ENCODE measurements at regions not wholly inside any gene's neighbourhood (a gene's known extent, or its start where the extent isn't known, plus 50 kb on each side); places are given as distances from the start of the nearest gene placed in this dataset.
"Not testable (repeated sequence)": the region's sequence is repeated elsewhere in the genome, so short reads cannot be mapped to it uniquely, and the experiment has no call there.

- DNase-seq = no peak
Observed at GRCh38 chr5:91955610-91956009, 572.5 kb upstream of the ARRDC3 start.

GRCh38 chr5:91954136-91954535, 571.0 kb upstream of the ARRDC3 start:
- DNase-seq = no peak

- no peak for DNase-seq
Observed at GRCh38 chr5:91950328-91950727, 567.2 kb upstream of the ARRDC3 start.

DNA sequence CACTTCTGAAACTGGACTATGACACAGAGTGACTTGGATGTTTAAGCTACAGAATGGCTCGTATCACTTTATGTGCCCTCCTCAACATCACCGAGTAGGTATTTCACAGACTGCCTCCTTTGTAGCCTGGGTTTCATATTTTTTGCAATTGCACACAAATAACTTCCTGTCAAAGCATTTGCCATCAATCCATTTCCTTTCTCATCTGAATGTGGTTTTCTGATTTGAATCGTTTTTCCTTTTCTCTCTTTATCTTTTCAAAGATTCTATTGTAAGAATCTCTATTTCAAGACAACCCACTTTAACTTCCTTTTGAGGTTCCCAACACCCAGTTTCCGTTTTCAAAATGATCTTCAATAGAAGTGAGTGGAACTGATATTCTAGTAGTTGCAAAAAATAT, 563.8 kb upstream of the ARRDC3 start:
- no peak for DNase-seq

GRCh38 chr5:91941588-91941987, 558.5 kb upstream of the ARRDC3 start:
- DNase-seq = no peak

DNA sequence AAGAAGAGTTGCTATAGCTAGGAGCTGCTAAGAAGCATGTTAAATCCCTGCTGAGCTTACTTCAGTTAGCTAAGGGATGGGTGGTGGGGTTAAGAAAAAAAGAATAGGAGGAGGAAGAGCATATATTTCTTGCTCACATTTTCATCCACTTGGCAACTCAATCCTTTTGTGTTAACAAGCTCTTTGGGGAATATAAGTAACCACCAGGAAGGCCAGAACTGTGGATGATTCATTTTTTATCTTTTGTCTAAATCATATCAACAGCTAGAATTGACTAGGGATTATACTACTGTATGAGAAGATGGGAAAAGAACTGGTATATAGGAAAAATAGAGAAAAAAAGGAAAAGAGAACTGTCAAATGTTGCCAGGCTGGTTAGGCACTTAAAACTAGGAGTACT, 555.3 kb upstream of the ARRDC3 start:
- no peak for DNase-seq

- DNase-seq = no peak
Observed at GRCh38 chr5:91937121-91937520, 554.0 kb upstream of the ARRDC3 start.

DNA sequence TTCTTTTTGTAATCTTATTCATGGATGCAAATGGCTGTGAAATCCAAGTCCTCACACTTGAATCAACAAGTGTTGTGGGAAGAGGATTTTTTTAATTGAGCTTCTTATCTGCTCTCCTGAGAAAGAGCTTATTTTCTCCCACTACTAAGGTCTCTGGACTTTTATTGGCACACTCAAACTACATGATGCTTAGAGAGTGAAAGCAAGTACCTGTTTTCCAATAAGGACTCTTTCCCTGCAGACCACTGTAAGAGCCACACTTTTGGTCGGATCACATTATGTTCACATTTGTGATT, 546.4 kb upstream of the ARRDC3 start:
- DNase-seq = no peak

DNA sequence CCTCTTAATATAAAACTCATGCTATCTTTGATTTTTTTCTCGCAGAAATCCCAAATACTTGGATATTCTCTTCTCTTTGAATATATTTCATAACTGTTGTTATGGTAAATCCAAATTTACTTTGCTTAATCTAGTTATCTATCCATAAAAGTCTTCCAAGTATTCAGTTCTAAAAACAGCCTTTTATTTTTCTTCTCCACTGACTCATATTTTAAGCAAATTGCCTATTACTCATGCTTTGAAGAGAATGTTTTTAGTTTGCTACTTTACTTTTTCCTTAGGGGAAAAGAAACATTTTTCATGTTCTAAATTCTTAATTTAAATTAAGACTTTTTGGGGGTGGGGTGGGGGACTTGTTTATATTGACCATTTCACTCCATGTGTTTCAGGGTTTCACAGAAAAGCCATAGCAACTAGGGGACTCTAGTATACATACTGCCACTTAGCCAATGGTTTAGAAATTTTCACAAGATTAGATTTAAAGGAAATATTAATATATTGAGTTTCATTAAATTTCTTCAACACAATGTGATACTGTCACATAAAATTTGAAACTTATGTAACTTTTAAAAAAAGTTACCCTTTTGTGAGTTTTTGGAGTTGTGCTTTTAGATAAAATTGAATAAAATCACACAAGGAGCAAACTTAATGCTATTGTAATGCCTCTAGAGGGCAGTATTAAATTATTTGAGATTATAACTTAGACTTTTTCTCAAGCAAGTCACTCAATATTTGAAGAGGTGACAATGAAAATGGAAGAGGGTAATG, 545.8 kb upstream of the ARRDC3 start:
- DNase-seq = no peak

- DNase-seq = no peak
Observed at GRCh38 chr5:91927439-91927838, 544.3 kb upstream of the ARRDC3 start.

- no peak for DNase-seq
Observed at GRCh38 chr5:91925249-91925648, 542.1 kb upstream of the ARRDC3 start.

DNA sequence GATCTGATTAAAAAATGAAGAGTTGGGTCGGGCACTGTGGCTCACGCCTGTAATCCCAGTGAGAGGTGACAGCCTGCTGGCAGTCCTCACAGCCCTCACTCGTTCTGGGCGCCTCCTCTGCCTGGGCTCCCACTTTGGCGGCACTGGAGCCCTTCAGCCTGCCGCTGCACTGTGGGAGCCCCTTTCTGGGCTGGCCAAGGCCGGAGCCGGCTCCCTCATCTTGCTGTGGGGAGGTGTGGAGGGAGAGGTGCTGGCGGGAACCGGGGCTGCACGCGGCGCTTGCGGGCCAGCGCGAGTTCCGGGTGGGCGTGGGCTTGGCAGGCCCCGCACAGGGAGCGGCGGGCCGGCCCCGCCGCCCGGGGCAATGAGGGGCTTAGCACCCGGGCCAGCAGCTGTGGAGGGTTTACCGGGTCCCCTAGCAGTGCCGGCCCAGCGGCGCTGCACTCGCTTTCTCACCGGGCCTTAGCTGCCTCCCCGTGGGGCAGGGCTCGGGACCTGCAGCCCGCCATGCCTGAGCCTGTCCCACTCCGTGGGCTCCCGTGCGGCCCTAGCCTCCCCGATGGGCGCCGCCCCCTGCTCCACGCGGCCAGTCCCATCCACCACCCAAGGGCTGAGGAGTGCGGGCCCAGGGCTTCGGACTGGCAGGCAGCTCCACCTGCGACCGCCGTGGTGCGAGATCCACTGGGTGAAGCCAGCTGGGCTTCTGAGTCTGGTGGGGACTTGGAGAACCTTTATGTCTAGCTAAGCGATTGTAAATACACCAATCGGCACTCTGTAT, 534.1 kb upstream of the ARRDC3 start:
- not testable (repeated sequence) for DNase-seq

DNA sequence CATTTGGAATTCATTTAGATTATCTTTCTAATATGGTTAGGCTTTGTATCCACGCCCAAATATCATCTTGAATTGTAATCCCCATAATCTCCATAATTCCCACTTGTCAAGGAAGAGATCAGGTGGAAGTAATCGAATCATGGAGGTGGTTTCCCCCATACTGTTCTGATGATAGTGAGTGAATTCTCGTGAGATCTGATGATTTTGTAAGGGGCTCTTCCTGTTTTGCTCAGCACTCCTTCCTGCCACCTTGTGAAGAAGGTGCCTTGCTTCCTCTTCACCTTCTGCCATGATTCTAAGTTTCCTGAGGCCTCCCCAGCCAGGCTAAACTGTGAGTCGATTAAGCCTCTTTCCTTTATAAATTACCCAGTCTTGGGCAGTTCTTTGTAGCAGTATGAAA, 527.5 kb upstream of the ARRDC3 start:
- DNase-seq = no peak

DNA sequence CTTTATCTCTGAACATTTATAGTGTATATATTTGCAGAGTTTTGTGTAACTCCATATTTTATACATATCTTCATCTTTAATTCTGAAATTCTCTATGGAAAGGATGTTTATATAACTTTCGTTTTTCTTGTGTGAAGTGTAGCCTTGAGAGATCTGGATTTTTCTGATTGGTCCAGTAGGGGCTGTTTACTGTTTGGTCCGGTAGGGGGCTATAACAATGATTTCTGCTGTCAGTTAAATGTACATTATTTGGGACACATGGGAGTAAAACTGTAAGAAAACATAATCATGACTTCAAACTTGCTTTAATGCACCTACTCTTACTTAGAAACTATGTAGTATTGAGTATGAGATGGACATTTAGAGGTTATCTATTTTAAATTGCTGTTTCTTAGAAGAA, 527.1 kb upstream of the ARRDC3 start:
- no peak for DNase-seq

GRCh38 chr5:91906494-91906893, 523.4 kb upstream of the ARRDC3 start:
- DNase-seq = no peak

DNA sequence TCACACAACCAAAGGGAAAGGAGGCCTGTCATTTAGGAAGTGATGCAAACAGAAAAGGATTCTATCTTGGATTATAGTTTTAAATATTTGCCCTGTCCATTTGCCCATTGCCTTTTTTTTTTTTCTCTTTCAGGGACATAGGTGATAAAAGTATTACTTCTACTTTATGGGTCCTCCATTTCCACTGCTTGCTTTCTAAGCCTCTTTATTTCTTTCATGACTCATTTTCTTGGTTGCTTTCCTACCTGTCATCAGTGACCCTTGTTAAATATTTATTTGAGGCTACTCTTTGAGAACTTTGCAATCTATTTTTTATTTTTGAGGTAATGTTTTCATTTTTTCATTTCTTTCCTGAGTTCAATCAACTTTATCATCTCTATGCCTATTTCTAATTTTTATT, 522.9 kb upstream of the ARRDC3 start:
- DNase-seq = no peak

GRCh38 chr5:91898898-91899297, 515.8 kb upstream of the ARRDC3 start:
- no peak for DNase-seq

- no peak for DNase-seq
Observed at GRCh38 chr5:91898019-91898418, 514.9 kb upstream of the ARRDC3 start.

GRCh38 chr5:91888810-91889209, 505.7 kb upstream of the ARRDC3 start:
- no peak for DNase-seq

- DNase-seq = no peak
Observed at GRCh38 chr5:91885291-91886265, 502.5 kb upstream of the ARRDC3 start.

- DNase-seq = no peak
Observed at GRCh38 chr5:91884036-91884435, 500.9 kb upstream of the ARRDC3 start.

DNA sequence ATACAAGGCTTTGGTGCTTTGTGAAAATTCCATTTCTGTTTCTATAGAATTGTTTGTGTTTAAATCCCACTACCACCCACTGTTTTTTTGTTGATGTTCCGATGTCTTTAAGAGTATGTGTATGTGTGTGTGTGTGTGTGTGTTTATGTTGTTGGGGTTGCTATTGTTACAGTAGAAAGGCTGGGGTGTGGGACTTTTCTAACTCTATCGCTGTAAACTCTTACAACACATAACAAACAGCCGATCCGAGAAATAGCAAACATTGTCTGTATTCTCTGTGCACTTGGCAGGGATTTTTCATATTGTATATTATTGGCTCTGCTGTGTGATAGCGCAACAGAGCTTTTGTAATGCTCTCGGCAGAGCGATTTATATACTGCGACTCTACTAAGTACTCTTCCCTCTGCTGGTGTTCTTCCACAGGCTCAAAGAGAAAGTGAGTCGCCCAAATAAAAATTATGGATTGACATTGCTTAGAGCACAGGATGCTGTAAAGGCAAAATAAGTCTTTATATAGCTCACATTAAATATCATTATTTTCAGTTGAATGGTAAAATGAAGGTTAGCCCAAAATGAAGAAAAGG, 492.2 kb upstream of the ARRDC3 start:
- no peak for DNase-seq

DNA sequence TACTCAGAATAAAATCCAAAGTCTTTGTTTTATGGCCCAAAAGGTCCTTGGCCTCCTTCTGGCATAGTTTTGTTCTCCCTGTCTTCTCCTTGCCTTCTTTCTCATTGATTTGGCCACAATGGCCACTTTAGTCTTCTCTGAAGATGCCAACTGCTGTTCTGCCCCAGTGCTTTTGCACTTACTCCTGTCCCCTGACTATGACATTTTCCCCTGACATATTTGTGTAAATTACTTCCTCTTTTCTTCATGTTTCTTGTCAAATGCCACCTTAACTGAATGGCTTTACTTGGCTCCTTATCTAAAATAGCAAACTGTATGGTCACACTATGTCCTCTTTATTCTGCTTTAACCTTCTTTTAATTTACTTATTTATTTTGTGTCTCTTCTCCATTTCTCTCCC, 484.7 kb upstream of the ARRDC3 start:
- no peak for DNase-seq

Data from stimulated activated CD4-positive, alpha-beta T cell treated with anti-CD3 and anti-CD28 coated beads, Interleukin-4, amount 100 ng/mL, for 24 hours (primary cell).